IMR-90 (cell line): ENCODE measurements at regions not wholly inside any gene's neighbourhood (a gene's known extent, or its start where the extent isn't known, plus 50 kb on each side); places are given as distances from the start of the nearest gene placed in this dataset.

Experiments
- ATAC-seq: fragments of 200-7000 bp; cut with Tn5 transposase; 2 replicates; pipeline ENCODE4 v1.9.1; 2020; ENCODE audit warnings: low read depth, mild to moderate bottlenecking, moderate library complexity
- BruUV-seq: library from RNA; stranded (reverse); fragments of 400-500 nt; replicated peaks from 2 replicates; lab custom pipeline; 2021; lab: Mats Ljungman, UMichigan
- CTCF ChIA-PET: fragments of 300-600 bp; formaldehyde crosslinking; extraction: SDS; loops from one replicate; lab custom pipeline; 2021; ENCODE audit warnings: antibody characterized with exemption; lab: Yijun Ruan, JAX
- POLR2A ChIA-PET: fragments of 300-600 bp; sonication (Branson Sonifier 250); formaldehyde crosslinking; loops from one replicate; lab custom pipeline; 2022; ENCODE audit warnings: antibody characterized with exemption; ENCODE audit not compliant: unreplicated experiment; lab: Charles Lee
- DNase-seq: peaks from one replicate; pipeline ENCODE4 v3.0.0; 2013
- H2AFZ ChIP-seq: replicated peaks from 2 replicates; pipeline ENCODE3; 2013; ENCODE audit warnings: low read length, mild to moderate bottlenecking; ENCODE audit not compliant: poor library complexity
- H2AK5ac ChIP-seq: 2 replicates; pipeline ENCODE4 v1.6.1; 2013; ENCODE audit warnings: low read depth, low read length, inconsistent platforms
- H2AK9ac ChIP-seq: replicated peaks from 2 replicates; pipeline ENCODE3; 2013; ENCODE audit warnings: mild to moderate bottlenecking, low read depth, low read length, moderate library complexity; ENCODE audit not compliant: poor library complexity
- H2BK120ac ChIP-seq: 2 replicates; pipeline ENCODE4 v1.6.1; 2013; ENCODE audit warnings: low read depth, low read length, inconsistent platforms
- H2BK15ac ChIP-seq: 3 replicates; pipeline ENCODE4 v1.6.1; 2013; ENCODE audit warnings: low read depth, low read length, inconsistent platforms
- H2BK20ac ChIP-seq: 2 replicates; pipeline ENCODE4 v1.6.1; 2013; ENCODE audit warnings: low read depth, mild to moderate bottlenecking, inconsistent platforms, low read length, moderate library complexity
- H2BK5ac ChIP-seq: 2 replicates; pipeline ENCODE4 v1.6.1; 2013; ENCODE audit warnings: mild to moderate bottlenecking, low read depth, low read length, inconsistent platforms; ENCODE audit not compliant: poor library complexity, severe bottlenecking
- H3K14ac ChIP-seq: replicated peaks from 2 replicates; pipeline ENCODE4 v1.6.1; 2013; ENCODE audit warnings: low read depth, low read length, inconsistent platforms
- H3K18ac ChIP-seq: 2 replicates; pipeline ENCODE4 v1.6.1; 2013; ENCODE audit warnings: low read depth, low read length, control low read depth
- H3K23ac ChIP-seq: 2 replicates; pipeline ENCODE4 v1.6.1; 2013; ENCODE audit warnings: low read depth, low read length, inconsistent platforms
- H3K27ac ChIP-seq: 2 replicates; pipeline ENCODE4 v1.5.1; 2013; ENCODE audit warnings: mild to moderate bottlenecking, control low read depth, low read length; ENCODE audit not compliant: insufficient read depth
- H3K27me3 ChIP-seq: 2 replicates; pipeline ENCODE4 v1.6.1; 2013; ENCODE audit warnings: low read length; ENCODE audit not compliant: control insufficient read depth, insufficient read depth
- H3K36me3 ChIP-seq: 2 replicates; pipeline ENCODE4 v1.6.1; 2013; ENCODE audit warnings: low read length, mixed read lengths; ENCODE audit not compliant: control insufficient read depth, insufficient read depth
- H3K4ac ChIP-seq: 2 replicates; pipeline ENCODE4 v1.6.1; 2013; ENCODE audit warnings: low read depth, low read length, inconsistent platforms
- H3K4me1 ChIP-seq: 2 replicates; pipeline ENCODE4 v1.6.1; 2013; ENCODE audit warnings: low read length, mixed read lengths; ENCODE audit not compliant: control insufficient read depth, insufficient read depth
- H3K4me2 ChIP-seq: 2 replicates; pipeline ENCODE4 v1.6.1; 2013; ENCODE audit warnings: low read depth, mild to moderate bottlenecking, control low read depth, low read length, moderate library complexity
- H3K4me3 ChIP-seq: 2 replicates; pipeline ENCODE4 v1.5.1; 2013; ENCODE audit warnings: low read depth, mild to moderate bottlenecking, control low read depth, low read length, moderate library complexity; ENCODE audit not compliant: insufficient read depth
- H3K56ac ChIP-seq: 2 replicates; pipeline ENCODE4 v1.6.1; 2013; ENCODE audit warnings: low read length, inconsistent platforms; ENCODE audit not compliant: insufficient read depth; ENCODE audit errors: extremely low read depth
- H3K79me1 ChIP-seq, 2 experiments: 2 replicates each; pipeline ENCODE4 v1.6.1; 2013; ENCODE audit warnings: low read length in 2 of 2, inconsistent platforms in 1 of 2, low read depth in 1 of 2
- H3K9ac ChIP-seq: 2 replicates; pipeline ENCODE4 v1.6.1; 2013; ENCODE audit warnings: low read depth, low read length, control low read depth
- H3K9me1 ChIP-seq: 2 replicates; pipeline ENCODE4 v1.6.1; 2013; ENCODE audit warnings: low read length, inconsistent platforms; ENCODE audit not compliant: insufficient read depth
- H3K9me3 ChIP-seq: 2 replicates; pipeline ENCODE4 v1.6.1; 2013; ENCODE audit warnings: low read length; ENCODE audit not compliant: control insufficient read depth, insufficient read depth
- H4K20me1 ChIP-seq: 2 replicates; pipeline ENCODE4 v1.6.1; 2013; ENCODE audit warnings: low read length, inconsistent platforms; ENCODE audit not compliant: insufficient read depth
- H4K5ac ChIP-seq: 2 replicates; pipeline ENCODE4 v1.6.1; 2013; ENCODE audit warnings: mild to moderate bottlenecking, low read depth, low read length, control low read depth
- H4K8ac ChIP-seq, 2 experiments: 2 replicates each; pipeline ENCODE4 v1.6.1; 2013; ENCODE audit warnings: low read depth in 2 of 2, low read length in 2 of 2, control low read depth in 1 of 2, inconsistent platforms in 1 of 2
- H4K91ac ChIP-seq: 2 replicates; pipeline ENCODE4 v1.6.1; 2013; ENCODE audit warnings: low read depth, low read length, inconsistent platforms; ENCODE audit not compliant: insufficient read depth
- CEBPB ChIP-seq: IDR thresholded peaks from 2 replicates; pipeline ENCODE4 v1.6.1; 2012; ENCODE audit warnings: low read depth, low read length, improper control_type of control experiment
- CHD1 ChIP-seq: IDR thresholded peaks from 2 replicates; pipeline ENCODE4 v1.6.1; 2012; ENCODE audit warnings: low read depth, low read length, improper control_type of control experiment
- CTCF ChIP-seq: conservative IDR thresholded peaks from 2 replicates; pipeline ENCODE4 v1.5.1; 2012; ENCODE audit warnings: mild to moderate bottlenecking, low read depth, low read length, improper control_type of control experiment
- FOS ChIP-seq: fragments of 150-350 bp; IDR thresholded peaks from 2 replicates; pipeline ENCODE4 v1.6.1; 2016; ENCODE audit warnings: low read depth, low read length
- MAFK ChIP-seq: IDR thresholded peaks from 2 replicates; pipeline ENCODE4 v1.6.1; 2012; ENCODE audit warnings: low read depth, low read length, improper control_type of control experiment
- MXI1 ChIP-seq: IDR thresholded peaks from 2 replicates; pipeline ENCODE4 v1.6.1; 2012; ENCODE audit warnings: low read depth, mild to moderate bottlenecking, low read length, moderate library complexity, borderline replicate concordance
- NFE2L2 ChIP-seq: fragments of 150-350 bp; IDR thresholded peaks from 2 replicates; pipeline ENCODE4 v1.6.1; 2016; ENCODE audit warnings: low read depth, mild to moderate bottlenecking, low read length
- POLR2A ChIP-seq: IDR thresholded peaks from 2 replicates; pipeline ENCODE4 v1.6.1; 2012; ENCODE audit warnings: mild to moderate bottlenecking, low read depth, low read length
- RAD21 ChIP-seq: IDR thresholded peaks from 2 replicates; pipeline ENCODE4 v1.6.1; 2012; ENCODE audit warnings: low read length, improper control_type of control experiment
- RCOR1 ChIP-seq: IDR thresholded peaks from 2 replicates; pipeline ENCODE4 v1.6.1; 2012; ENCODE audit warnings: mild to moderate bottlenecking, low read length, improper control_type of control experiment; ENCODE audit not compliant: insufficient replicate concordance
- RFX5 ChIP-seq: IDR thresholded peaks from 2 replicates; pipeline ENCODE4 v1.8.0; 2012; ENCODE audit warnings: low read depth, mild to moderate bottlenecking, low read length, moderate library complexity
- SMC3 ChIP-seq: fragments of 150-350 bp; IDR thresholded peaks from 2 replicates; pipeline ENCODE4 v1.6.1; 2016; ENCODE audit warnings: low read depth, mild to moderate bottlenecking, antibody characterized with exemption, low read length, moderate library complexity
- WGBS, 2 experiments: methylation state at CpG; one replicate each; pipeline versions ENCODE4 v1.1.5 to v1.1.7; 2013; ENCODE audit warnings: missing lambda C conversion rate in 2 of 2; ENCODE audit not compliant: insufficient read length in 1 of 2; ENCODE audit errors: extremely low coverage in 2 of 2; 5-methylcytosine and 5-hydroxymethylcytosine counted together
- dilution Hi-C: fragments of 300-500 bp; cut with HindIII; formaldehyde crosslinking; loops from one replicate; pipeline ENCODE4 v1.14.3; 2018; ENCODE audit warnings: low sequenced_read_pairs; ENCODE audit not compliant: unreplicated experiment
- in situ Hi-C: fragments of 300-500 bp; cut with MboI; formaldehyde crosslinking; loops from 3 replicates; pipeline ENCODE4 v1.14.3; 2019; ENCODE audit warnings: low sequenced_read_pairs, inconsistent platforms, mixed read lengths
- intact Hi-C: fragments of 100-400 bp; cut with micrococcal nuclease; formaldehyde crosslinking; loops from 2 replicates; pipeline ENCODE4 v1.10.0; 2022
- TF ChIP-seq, protein P1 (sequence below): fragments of 150-350 bp; IDR thresholded peaks from 2 replicates; pipeline ENCODE4 v1.6.1; 2016; ENCODE audit warnings: low read depth, mild to moderate bottlenecking, low read length, moderate library complexity, borderline replicate concordance

- Histone ChIP-seq H3K9me3 (no peaks in the 10 kb centered on the region), H2BK120ac (no peak overlapping the region), H3K9me1 (no peaks in the 10 kb centered on the region), H2BK15ac (no peak overlapping the region), H3K4me2 (no peak overlapping the region), H4K20me1 (no peaks in the 10 kb centered on the region), H3K79me1 (no peaks in the 10 kb centered on the region), H4K91ac (no peak overlapping the region), H3K23ac (no peak overlapping the region), H4K8ac (no peak overlapping the region), H3K18ac (no peak overlapping the region), H3K4me3 (no peak overlapping the region), H3K36me3 (no peaks in the 10 kb centered on the region), H2AFZ (no peak overlapping the region), H2AK9ac (no peak overlapping the region), H3K4me1 (peaks cover 2% of the 10 kb centered on the region; the same call in 1 of the 2 replicates), H2BK20ac (no peak overlapping the region), H2BK5ac (no peak overlapping the region), H2AK5ac (no peak overlapping the region), H3K27ac (no peak overlapping the region), H3K4ac (no peak overlapping the region), H3K27me3 (no peaks in the 10 kb centered on the region), H3K9ac (no peak overlapping the region), H3K14ac (no peak overlapping the region), H3K56ac (no peak overlapping the region), H4K5ac (no peak overlapping the region)
- POLR2A ChIA-PET: interaction anchor here (0.7 kb wide), 1 partner anchor 572 kb away, joined by 14 read pairs; no protein-coding TSS in a partner anchor
- TF ChIP-seq NFE2L2 (no peak), MXI1 (no peak), CTCF (no peak), RAD21 (no peak), RFX5 (no peak), FOS (no peak), CHD1 (no peak), MAFK (no peak), CEBPB (no peak), RCOR1 (no peak), POLR2A (no peak), SMC3 (no peak)
- TF ChIP-seq, protein P1, sequence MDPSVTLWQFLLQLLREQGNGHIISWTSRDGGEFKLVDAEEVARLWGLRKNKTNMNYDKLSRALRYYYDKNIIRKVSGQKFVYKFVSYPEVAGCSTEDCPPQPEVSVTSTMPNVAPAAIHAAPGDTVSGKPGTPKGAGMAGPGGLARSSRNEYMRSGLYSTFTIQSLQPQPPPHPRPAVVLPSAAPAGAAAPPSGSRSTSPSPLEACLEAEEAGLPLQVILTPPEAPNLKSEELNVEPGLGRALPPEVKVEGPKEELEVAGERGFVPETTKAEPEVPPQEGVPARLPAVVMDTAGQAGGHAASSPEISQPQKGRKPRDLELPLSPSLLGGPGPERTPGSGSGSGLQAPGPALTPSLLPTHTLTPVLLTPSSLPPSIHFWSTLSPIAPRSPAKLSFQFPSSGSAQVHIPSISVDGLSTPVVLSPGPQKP: no peak
- dilution Hi-C loops: no loop called here
- WGBS, 2 experiments: no CpG with 5 or more reads among the region's 1 CpG
- in situ Hi-C loops: no loop called here
- no peak for ATAC-seq
- BruUV-seq: no TSS peak
- no peak for DNase-seq
- intact Hi-C loops: no loop called here
- CTCF ChIA-PET: interaction anchor here (1.0 to 1.5 kb wide), 2 partner anchors 18 to 19 kb away, joined by 3 to 4 read pairs; no protein-coding TSS in a partner anchor
Measured at GRCh38 chr1:219373616-219373935, 199.9 kb downstream of the LYPLAL1 start.
